Hepatocyte (in vitro differentiated cells): ENCODE measurements at regions not wholly inside any gene's neighbourhood (a gene's known extent, or its start where the extent isn't known, plus 50 kb on each side); places are given as distances from the start of the nearest gene placed in this dataset.

Source experiments
- DNase-seq: peaks from one replicate; pipeline ENCODE4 v3.0.0-alpha.2; 2016; ENCODE audit warnings: low spot score
- H2AFZ ChIP-seq: fragments of 200-600 bp; sonication (generic); 2 replicates; pipeline ENCODE4 v1.6.0; 2016; ENCODE audit warnings: antibody characterized with exemption, mild to moderate bottlenecking
- H3K27ac ChIP-seq: fragments of 200-600 bp; sonication (generic); 2 replicates; pipeline ENCODE4 v1.5.1; 2016; ENCODE audit warnings: mild to moderate bottlenecking
- H3K27me3 ChIP-seq: fragments of 200-600 bp; sonication (generic); 2 replicates; pipeline ENCODE4 v1.6.1; 2016
- H3K36me3 ChIP-seq: fragments of 200-600 bp; sonication (generic); replicated peaks from 2 replicates; pipeline ENCODE4 v1.5.1; 2016; ENCODE audit warnings: low read depth; ENCODE audit not compliant: insufficient read depth
- H3K4me1 ChIP-seq: fragments of 200-600 bp; sonication (generic); 2 replicates; pipeline ENCODE4 v1.5.1; 2016; ENCODE audit warnings: mild to moderate bottlenecking, moderate library complexity; ENCODE audit not compliant: insufficient read depth
- H3K4me2 ChIP-seq: fragments of 200-600 bp; sonication (generic); 2 replicates; pipeline ENCODE4 v1.6.0; 2016
- H3K4me3 ChIP-seq: fragments of 200-600 bp; sonication (generic); 2 replicates; pipeline ENCODE4 v1.5.1; 2016; ENCODE audit warnings: mild to moderate bottlenecking
- H3K79me2 ChIP-seq: fragments of 200-600 bp; sonication (generic); 2 replicates; pipeline ENCODE4 v1.6.0; 2017; ENCODE audit warnings: mild to moderate bottlenecking
- H3K9me2 ChIP-seq: fragments of 200-600 bp; sonication (generic); replicated peaks from 2 replicates; pipeline ENCODE4 v1.6.0; 2017; ENCODE audit warnings: mild to moderate bottlenecking; ENCODE audit not compliant: insufficient read depth
- H3K9me3 ChIP-seq: fragments of 200-600 bp; sonication (generic); 2 replicates; pipeline ENCODE4 v1.5.1; 2016; ENCODE audit warnings: low read depth, mild to moderate bottlenecking
- H4K20me1 ChIP-seq: fragments of 200-600 bp; sonication (generic); 2 replicates; pipeline ENCODE4 v1.6.0; 2016; ENCODE audit warnings: mild to moderate bottlenecking; ENCODE audit not compliant: insufficient read depth, poor library complexity, severe bottlenecking
- CTCF ChIP-seq: fragments of 200-600 bp; sonication (generic); IDR thresholded peaks from 2 replicates; pipeline ENCODE4 v1.5.1; 2016; ENCODE audit warnings: antibody characterized with exemption, mild to moderate bottlenecking; ENCODE audit not compliant: poor library complexity
- EZH2 ChIP-seq: fragments of 200-600 bp; sonication (generic); IDR thresholded peaks from 2 replicates; pipeline ENCODE4 v1.6.1; 2016; ENCODE audit warnings: antibody characterized with exemption, mild to moderate bottlenecking, borderline replicate concordance
- EZH2phosphoT487 ChIP-seq: fragments of 200-600 bp; sonication (generic); IDR thresholded peaks from one replicate; pipeline ENCODE4 v1.6.1; 2018; ENCODE audit warnings: antibody characterized with exemption, mild to moderate bottlenecking, low read depth, moderate library complexity; ENCODE audit not compliant: unreplicated experiment, severe bottlenecking
- WGBS: methylation state at CpG from one replicate; pipeline ENCODE4 v1.1.6; 2016; ENCODE audit warnings: low lambda C conversion rate; ENCODE audit errors: missing lambda C conversion rate; 5-methylcytosine and 5-hydroxymethylcytosine counted together

GRCh38 chr1:215360031-215360430 is 207.1 kb upstream of the KCTD3 start:
- Histone ChIP-seq H3K9me2 (no peaks in the 10 kb centered on the region), H3K4me1 (no peaks in the 10 kb centered on the region)

DNA sequence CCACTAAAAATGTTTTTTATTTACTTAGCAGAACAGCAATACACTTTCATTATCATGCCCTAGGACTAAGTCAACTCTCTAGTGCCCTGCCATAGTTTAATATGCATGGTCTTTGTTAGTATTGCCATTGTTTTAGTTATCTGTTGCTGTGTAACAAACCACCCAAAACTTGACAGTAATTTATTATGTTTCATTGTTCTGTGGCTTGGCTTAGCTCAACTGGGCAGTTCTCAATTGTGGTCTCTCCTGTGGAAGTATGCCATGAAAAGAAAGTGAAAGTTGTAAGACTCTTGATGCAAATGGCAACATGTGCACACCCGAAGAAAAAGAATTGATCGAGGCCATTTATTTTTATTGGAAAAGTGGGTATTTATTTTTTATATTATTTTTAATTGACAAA is 206.3 kb upstream of the KCTD3 start:
- no peak for TF ChIP-seq CTCF
- TF ChIP-seq EZH2 = no peak
- TF ChIP-seq EZH2phosphoT487 = no peak
- no peaks in the 10 kb centered on the region for H4K20me1 ChIP-seq
- H3K4me3 ChIP-seq = no peak overlapping the region
- 98% methylated on average over 2 of the region's 2 CpGs for WGBS
- H3K9me3 ChIP-seq = peaks cover 5% of the 10 kb centered on the region
- no peak overlapping the region for H2AFZ ChIP-seq
- DNase-seq = no peak
- no peaks in the 10 kb centered on the region for H3K79me2 ChIP-seq
- H3K27ac ChIP-seq = no peak overlapping the region
- H3K27me3 ChIP-seq = no peaks in the 10 kb centered on the region
- no peaks in the 10 kb centered on the region for H3K4me1 ChIP-seq
- H3K4me2 ChIP-seq = no peak overlapping the region
- H3K9me2 ChIP-seq = no peaks in the 10 kb centered on the region
- H3K36me3 ChIP-seq = no peaks in the 10 kb centered on the region

More at GRCh38 chr1:215360031-215360430, 207.1 kb upstream of the KCTD3 start:
- Histone ChIP-seq H2AFZ (no peak overlapping the region), H4K20me1 (no peaks in the 10 kb centered on the region), H3K27me3 (no peaks in the 10 kb centered on the region), H3K79me2 (no peaks in the 10 kb centered on the region), H3K9me3 (peaks cover 5% of the 10 kb centered on the region), H3K36me3 (no peaks in the 10 kb centered on the region), H3K4me3 (no peak overlapping the region), H3K27ac (no peak overlapping the region), H3K4me2 (no peak overlapping the region)
- TF ChIP-seq EZH2phosphoT487 (no peak), EZH2 (no peak), CTCF (no peak)
- no peak for DNase-seq

- Histone ChIP-seq H3K4me3 (no peak overlapping the region), H4K20me1 (no peaks in the 10 kb centered on the region), H3K9me2 (no peaks in the 10 kb centered on the region), H3K36me3 (no peaks in the 10 kb centered on the region), H2AFZ (no peak overlapping the region), H3K79me2 (no peaks in the 10 kb centered on the region), H3K4me2 (no peak overlapping the region), H3K4me1 (no peaks in the 10 kb centered on the region), H3K27me3 (no peaks in the 10 kb centered on the region), H3K9me3 (no peaks in the 10 kb centered on the region), H3K27ac (no peak overlapping the region)
- DNase-seq = no peak
- TF ChIP-seq EZH2 (no peak), CTCF (no peak), EZH2phosphoT487 (no peak)
Measured at GRCh38 chr1:215375381-215375780, 191.7 kb upstream of the KCTD3 start.

- TF ChIP-seq EZH2 = no peak
- no peak for TF ChIP-seq CTCF
- no peak for TF ChIP-seq EZH2phosphoT487
- Histone ChIP-seq H3K4me2 (no peak overlapping the region), H3K27me3 (no peaks in the 10 kb centered on the region), H3K36me3 (no peaks in the 10 kb centered on the region), H2AFZ (no peak overlapping the region), H3K4me3 (no peak overlapping the region), H3K4me1 (no peaks in the 10 kb centered on the region), H3K79me2 (no peaks in the 10 kb centered on the region), H3K9me2 (no peaks in the 10 kb centered on the region), H3K27ac (no peak overlapping the region), H4K20me1 (no peaks in the 10 kb centered on the region), H3K9me3 (no peaks in the 10 kb centered on the region)
- 66% methylated on average over 2 of the region's 2 CpGs for WGBS
- DNase-seq = no peak
Measured at GRCh38 chr1:215376544-215377264, 190.4 kb upstream of the KCTD3 start.
